Activated CD8-positive, alpha-beta T cell treated with anti-CD3 and anti-CD28 coated beads for 36 hours (primary cell): ENCODE measurements at regions not wholly inside any gene's neighbourhood (a gene's known extent, or its start where the extent isn't known, plus 50 kb on each side); places are given as distances from the start of the nearest gene placed in this dataset.

Experiments used
- ATAC-seq: fragments of 200-7000 bp; cut with Tn5 transposase; one replicate; pipeline ENCODE4 v1.10.0; 2021; ENCODE audit warnings: mild to moderate bottlenecking, moderate library complexity
- CTCF ChIA-PET: fragments of 350-600 bp; sonication (Branson Sonifier 250); formaldehyde crosslinking; loops from one replicate; lab custom pipeline; 2021; ENCODE audit warnings: antibody characterized with exemption; lab: Charles Lee
- POLR2A ChIA-PET: fragments of 350-600 bp; sonication (Branson Sonifier 250); formaldehyde crosslinking; loops from one replicate; lab custom pipeline; 2021; ENCODE audit warnings: antibody characterized with exemption; lab: Charles Lee
- DNase-seq: peaks from one replicate; pipeline ENCODE4 v3.0.0-alpha.2; 2020
- H3K27ac Mint-ChIP-seq: one replicate; pipeline ENCODE4 v1.8.0; 2021; ENCODE audit warnings: mild to moderate bottlenecking, mixed read lengths
- H3K27me3 Mint-ChIP-seq: one replicate; pipeline ENCODE4 v1.8.0; 2021; ENCODE audit warnings: mixed read lengths
- H3K36me3 Mint-ChIP-seq: one replicate; pipeline ENCODE4 v1.8.0; 2021; ENCODE audit warnings: low read depth, mixed read lengths
- H3K4me1 Mint-ChIP-seq: one replicate; pipeline ENCODE4 v1.8.0; 2021; ENCODE audit warnings: low read depth, mixed read lengths
- H3K4me3 Mint-ChIP-seq: one replicate; pipeline ENCODE4 v1.8.0; 2021; ENCODE audit warnings: mild to moderate bottlenecking, moderate library complexity, mixed read lengths
- H3K9me3 Mint-ChIP-seq: one replicate; pipeline ENCODE4 v1.8.0; 2021; ENCODE audit warnings: mixed read lengths
- CTCF ChIP-seq: fragments of 200-600 bp; IDR thresholded peaks from one replicate; pipeline ENCODE4 v1.8.0; 2022; ENCODE audit warnings: antibody characterized with exemption, mild to moderate bottlenecking
- intact Hi-C: fragments of 100-400 bp; cut with micrococcal nuclease; formaldehyde crosslinking; loops from one replicate; pipeline ENCODE4 v1.10.0; 2022

GRCh38 chr17:33615861-33616260, 322.8 kb upstream of the ASIC2 start:
- Mint-ChIP-seq H3K9me3 (no peaks in the 10 kb centered on the region), H3K4me3 (no peak overlapping the region), H3K27ac (no peak overlapping the region), H3K36me3 (no peaks in the 10 kb centered on the region), H3K27me3 (peaks cover 2% of the 10 kb centered on the region), H3K4me1 (no peaks in the 10 kb centered on the region)
- DNase-seq (no peak), ATAC-seq (no peak)
- CTCF ChIA-PET, result no interaction called here
- intact Hi-C loops, result no loop called here
- POLR2A ChIA-PET, result no interaction called here
- TF ChIP-seq CTCF, result no peak

- no peak overlapping the region for H3K27ac Mint-ChIP-seq
- H3K36me3 Mint-ChIP-seq, result no peaks in the 10 kb centered on the region
- ATAC-seq (no peak), DNase-seq (no peak)
- ChIA-PET POLR2A (no interaction called here), CTCF (no interaction called here)
- H3K4me1 Mint-ChIP-seq, result no peaks in the 10 kb centered on the region
- peaks cover 3% of the 10 kb centered on the region for H3K27me3 Mint-ChIP-seq
- TF ChIP-seq CTCF, result no peak
- no peak overlapping the region for H3K4me3 Mint-ChIP-seq
- intact Hi-C loops, result no loop called here
- no peaks in the 10 kb centered on the region for H3K9me3 Mint-ChIP-seq
These were observed 330.7 kb upstream of the ASIC2 start for GRCh38 chr17:33623841-33624240.

GRCh38 chr17:33628500-33629346, 335.6 kb upstream of the ASIC2 start:
- peaks cover 9% of the 10 kb centered on the region for H3K9me3 Mint-ChIP-seq
- DNase-seq (no peak), ATAC-seq (no peak)
- intact Hi-C loops, result no loop called here
- H3K36me3 Mint-ChIP-seq, result no peaks in the 10 kb centered on the region
- H3K4me3 Mint-ChIP-seq, result no peak overlapping the region
- no peaks in the 10 kb centered on the region for H3K4me1 Mint-ChIP-seq
- no peak for TF ChIP-seq CTCF
- H3K27ac Mint-ChIP-seq, result no peak overlapping the region
- peaks cover 5% of the 10 kb centered on the region for H3K27me3 Mint-ChIP-seq
- ChIA-PET CTCF (no interaction called here), POLR2A (no interaction called here)

- Mint-ChIP-seq H3K4me3 (no peak overlapping the region), H3K36me3 (no peaks in the 10 kb centered on the region), H3K27me3 (peaks cover 1% of the 10 kb centered on the region), H3K4me1 (peaks cover 14% of the 10 kb centered on the region), H3K9me3 (peaks cover 23% of the 10 kb centered on the region), H3K27ac (no peak overlapping the region)
- ChIA-PET CTCF (no interaction called here), POLR2A (no interaction called here)
- ATAC-seq (no peak), DNase-seq (no peak)
- no peak for TF ChIP-seq CTCF
- intact Hi-C loops, result no loop called here
These were observed 340.4 kb upstream of the ASIC2 start for GRCh38 chr17:33633446-33633845.

GRCh38 chr17:33637534-33637933, 344.4 kb upstream of the ASIC2 start:
- no peak for DNase-seq
- no peaks in the 10 kb centered on the region for H3K27me3 Mint-ChIP-seq
- intact Hi-C loops, result no loop called here
- no peak overlapping the region for H3K4me3 Mint-ChIP-seq
- no peak for TF ChIP-seq CTCF
- ChIA-PET POLR2A (no interaction called here), CTCF (no interaction called here)
- H3K9me3 Mint-ChIP-seq, result peaks cover 23% of the 10 kb centered on the region
- H3K36me3 Mint-ChIP-seq, result no peaks in the 10 kb centered on the region
- H3K27ac Mint-ChIP-seq, result peak overlapping the region; percentile 12
- peaks cover 14% of the 10 kb centered on the region for H3K4me1 Mint-ChIP-seq
- ATAC-seq, result no peak
